GM12891 (cell line): ENCODE measurements at regions not wholly inside any gene's neighbourhood (a gene's known extent, or its start where the extent isn't known, plus 50 kb on each side); places are given as distances from the start of the nearest gene placed in this dataset.

Experiments used
- PAX5 ChIP-seq: IDR thresholded peaks from 2 replicates; pipeline ENCODE4 v1.6.1; 2011; ENCODE audit warnings: low read length, moderate library complexity, mild to moderate bottlenecking; ENCODE audit not compliant: insufficient read depth, severe bottlenecking
- POLR2A ChIP-seq: IDR thresholded peaks from 2 replicates; pipeline ENCODE4 v1.6.1; 2011; ENCODE audit warnings: low read depth, low read length, control low read depth
- POLR2AphosphoS5 ChIP-seq: IDR thresholded peaks from 2 replicates; pipeline ENCODE4 v1.6.1; 2011; ENCODE audit warnings: low read depth, low read length, control low read depth
- SPI1 ChIP-seq: IDR thresholded peaks from 2 replicates; pipeline ENCODE4 v1.6.1; 2011; ENCODE audit warnings: low read depth, low read length, control low read depth

- TF ChIP-seq POLR2A (no peak), POLR2AphosphoS5 (no peak), PAX5 (no peak), SPI1 (no peak)
These were observed 147.5 kb upstream of the LHX5 start for GRCh38 chr12:113619202-113619601.
